ENCODE measurements at regions not wholly inside any gene's neighbourhood (a gene's known extent, or its start where the extent isn't known, plus 50 kb on each side); places are given as distances from the start of the nearest gene placed in this dataset.
"Not testable (repeated sequence)": the region's sequence is repeated elsewhere in the genome, so short reads cannot be mapped to it uniquely, and the experiment has no call there.

- no peak for DNase-seq
Observed at GRCh38 chr2:118372886-118373830, 284.9 kb downstream of the INSIG2 start.

GRCh38 chr2:118371515-118371914, 283.2 kb downstream of the INSIG2 start:
- DNase-seq: no peak

GRCh38 chr2:118369521-118369920, 281.2 kb downstream of the INSIG2 start:
- not testable (repeated sequence) for DNase-seq

- DNase-seq: no peak
Observed at GRCh38 chr2:118363604-118364003, 275.3 kb downstream of the INSIG2 start.

- DNase-seq: no peak
Observed at GRCh38 chr2:118356051-118356450, 267.8 kb downstream of the INSIG2 start.

- no peak for DNase-seq
Observed at GRCh38 chr2:118351796-118352195, 263.5 kb downstream of the INSIG2 start.

- no peak for DNase-seq
Observed at GRCh38 chr2:118350621-118351020, 262.4 kb downstream of the INSIG2 start.

GRCh38 chr2:118349365-118349764, 261.1 kb downstream of the INSIG2 start:
- DNase-seq: no peak

- no peak for DNase-seq
Observed at GRCh38 chr2:118348380-118349034, 260.2 kb downstream of the INSIG2 start.

GRCh38 chr2:118345465-118345864, 257.2 kb downstream of the INSIG2 start:
- DNase-seq: no peak

- DNase-seq: no peak
Observed at GRCh38 chr2:118340103-118340502, 251.8 kb downstream of the INSIG2 start.

- DNase-seq: no peak
Observed at GRCh38 chr2:118339386-118339785, 251.1 kb downstream of the INSIG2 start.

- no peak for DNase-seq
Observed at GRCh38 chr2:118333664-118334063, 245.4 kb downstream of the INSIG2 start.

GRCh38 chr2:118325321-118325955, 237.2 kb downstream of the INSIG2 start:
- DNase-seq: no peak

- DNase-seq: no peak
Observed at GRCh38 chr2:118322406-118322805, 234.1 kb downstream of the INSIG2 start.

GRCh38 chr2:118321432-118322105, 233.3 kb downstream of the INSIG2 start:
- no peak for DNase-seq

GRCh38 chr2:118320658-118321057, 232.4 kb downstream of the INSIG2 start:
- DNase-seq: no peak

GRCh38 chr2:118320196-118320595, 231.9 kb downstream of the INSIG2 start:
- no peak for DNase-seq

- no peak for DNase-seq
Observed at GRCh38 chr2:118319271-118319684, 231.0 kb downstream of the INSIG2 start.

GRCh38 chr2:118315606-118316005, 227.3 kb downstream of the INSIG2 start:
- no peak for DNase-seq

GRCh38 chr2:118312969-118313756, 224.9 kb downstream of the INSIG2 start:
- DNase-seq: no peak
